HCT116 (cell line): ENCODE measurements at regions not wholly inside any gene's neighbourhood (a gene's known extent, or its start where the extent isn't known, plus 50 kb on each side); places are given as distances from the start of the nearest gene placed in this dataset.
"Not testable (repeated sequence)": the region's sequence is repeated elsewhere in the genome, so short reads cannot be mapped to it uniquely, and the experiment has no call there.

Source experiments
- ATAC-seq: fragments of 200-7000 bp; cut with Tn5 transposase; 2 replicates; pipeline ENCODE4 v1.9.1; 2020; ENCODE audit warnings: mild to moderate bottlenecking, moderate library complexity
- BruUV-seq: library from RNA; stranded (reverse); fragments of 400-500 nt; replicated peaks from 2 replicates; lab custom pipeline; 2021; lab: Mats Ljungman, UMichigan
- CTCF ChIA-PET: fragments of 300-600 bp; sonication (Branson Sonifier 250); formaldehyde crosslinking; loops from one replicate; lab custom pipeline; 2021; ENCODE audit warnings: antibody characterized with exemption; lab: Charles Lee
- POLR2A ChIA-PET: fragments of 300-600, 350-600 bp; sonication (Branson Sonifier 250); formaldehyde crosslinking; loops from one replicate; lab custom pipeline; 2021; ENCODE audit warnings: antibody characterized with exemption; lab: Charles Lee
- RAD21 ChIA-PET, 2 experiments: fragments of 300-600 bp; sonication (Branson Sonifier 250); formaldehyde crosslinking; loops; one replicate each; lab custom pipeline; 2023; ENCODE audit warnings: low total read pairs in 2 of 2; ENCODE audit not compliant: uncharacterized antibody in 2 of 2, unreplicated experiment in 2 of 2, low non-redundant PET in 1 of 2; lab: Charles Lee
- DNase-seq: peaks from one replicate; pipeline ENCODE4 v3.0.0-alpha.2; 2010; ENCODE audit warnings: low read depth, low spot score
- H2AFZ ChIP-seq: fragments of 200-600 bp; shearing (Covaris generic), sonication (generic); 2 replicates; pipeline ENCODE4 v1.6.1; 2017; ENCODE audit warnings: low read depth, mixed run types, mixed read lengths, antibody characterized with exemption, low read length; ENCODE audit not compliant: poor library complexity, severe bottlenecking
- H3K27ac ChIP-seq: 2 replicates; pipeline ENCODE4 v1.5.1; 2012; ENCODE audit warnings: low read depth, low read length
- H3K27me3 ChIP-seq: fragments of 200-600 bp; sonication (generic); 2 replicates; pipeline ENCODE4 v1.6.1; 2016; ENCODE audit warnings: mixed run types, low read length, mixed read lengths; ENCODE audit not compliant: insufficient read depth
- H3K36me3 ChIP-seq, 2 experiments: fragments of 200-500 bp in 1 of 2; fragments of 200-600 bp in 1 of 2; sonication (Bioruptor generic) in 1 of 2; sonication (generic) in 1 of 2; 2 replicates each; pipeline versions ENCODE4 v1.5.1 to v1.6.1; 2014 to 2016; ENCODE audit warnings: low read length in 2 of 2, inconsistent platforms in 1 of 2, mixed read lengths in 1 of 2, mixed run types in 1 of 2; ENCODE audit not compliant: insufficient read depth in 2 of 2, control insufficient read depth in 1 of 2
- H3K4me1 ChIP-seq, 2 experiments: fragments of 200-600 bp in 1 of 2; sonication (generic) in 1 of 2; 2 replicates each; pipeline versions ENCODE4 v1.5.1 to v1.6.1; 2012 to 2017; ENCODE audit warnings: low read length in 2 of 2, inconsistent platforms in 1 of 2, mild to moderate bottlenecking in 1 of 2, mixed read lengths in 1 of 2, mixed run types in 1 of 2, moderate library complexity in 1 of 2; ENCODE audit not compliant: insufficient read depth in 2 of 2, control insufficient read depth in 1 of 2
- H3K4me2 ChIP-seq: fragments of 200-600 bp; sonication (generic); 2 replicates; pipeline ENCODE4 v1.6.1; 2017; ENCODE audit warnings: mixed run types, low read length, mixed read lengths
- H3K4me3 ChIP-seq, 2 experiments: fragments of 200-600 bp in 1 of 2; sonication (generic) in 1 of 2; replicated peaks in 1 of 2; 2 replicates each; pipeline ENCODE4 v1.5.1; 2011 to 2016; ENCODE audit warnings: low read length in 2 of 2, control low read depth in 1 of 2, low read depth in 1 of 2, mild to moderate bottlenecking in 1 of 2, mixed read lengths in 1 of 2, mixed run types in 1 of 2
- H3K79me2 ChIP-seq: fragments of 200-600 bp; sonication (generic); 2 replicates; pipeline ENCODE4 v1.6.1; 2017; ENCODE audit warnings: mild to moderate bottlenecking, mixed run types, low read length, moderate library complexity, mixed read lengths; ENCODE audit not compliant: insufficient read depth
- H3K9ac ChIP-seq: fragments of 200-600 bp; sonication (generic); 2 replicates; pipeline ENCODE4 v1.6.1; 2016; ENCODE audit warnings: low read length, mixed read lengths
- H3K9me2 ChIP-seq: fragments of 200-600 bp; sonication (generic), shearing (Covaris generic); 2 replicates; pipeline ENCODE4 v1.6.1; 2017; ENCODE audit warnings: mixed run types, mild to moderate bottlenecking, moderate library complexity; ENCODE audit not compliant: insufficient read depth
- H3K9me3 ChIP-seq, 2 experiments: fragments of 200-500 bp in 1 of 2; fragments of 200-600 bp in 1 of 2; sonication (Bioruptor generic) in 1 of 2; sonication (generic) in 1 of 2; 2 replicates each; pipeline ENCODE4 v1.6.1; 2014 to 2017; ENCODE audit warnings: low read length in 2 of 2, mixed read lengths in 2 of 2, inconsistent platforms in 1 of 2, low read depth in 1 of 2, mild to moderate bottlenecking in 1 of 2, mixed run types in 1 of 2, moderate library complexity in 1 of 2; ENCODE audit not compliant: control insufficient read depth in 1 of 2, insufficient read depth in 1 of 2
- H4K20me1 ChIP-seq: fragments of 200-600 bp; sonication (generic), shearing (Covaris generic); 2 replicates; pipeline ENCODE4 v1.6.1; 2017; ENCODE audit warnings: mixed run types, mild to moderate bottlenecking, moderate library complexity; ENCODE audit not compliant: insufficient read depth
- EGR1 ChIP-seq: IDR thresholded peaks from 2 replicates; pipeline ENCODE4 v1.6.1; 2012; ENCODE audit warnings: low read depth
- FOSL1 ChIP-seq: IDR thresholded peaks from 2 replicates; pipeline ENCODE4 v1.6.1; 2012; ENCODE audit warnings: low read depth
- RAD21 ChIP-seq: IDR thresholded peaks from 2 replicates; pipeline ENCODE4 v1.6.1; 2012; ENCODE audit warnings: low read depth, mild to moderate bottlenecking
- SIN3A ChIP-seq: IDR thresholded peaks from 2 replicates; pipeline ENCODE4 v1.6.1; 2012; ENCODE audit warnings: low read depth
- YY1 ChIP-seq: IDR thresholded peaks from 2 replicates; pipeline ENCODE4 v1.6.1; 2011; ENCODE audit warnings: low read length, low read depth, moderate library complexity, mild to moderate bottlenecking; ENCODE audit not compliant: insufficient replicate concordance; ENCODE audit errors: extremely low read depth
- ZBTB33 ChIP-seq: IDR thresholded peaks from 2 replicates; pipeline ENCODE4 v1.6.1; 2011; ENCODE audit warnings: mild to moderate bottlenecking, low read length, moderate library complexity; ENCODE audit not compliant: insufficient replicate concordance; ENCODE audit errors: extremely low read depth
- intact Hi-C: fragments of 100-400 bp; cut with micrococcal nuclease; formaldehyde crosslinking; loops from 2 replicates; pipeline ENCODE4 v1.10.0; 2022
- TF ChIP-seq, protein P1 (sequence below): IDR thresholded peaks from 2 replicates; pipeline ENCODE4 v1.6.1; 2012

GRCh38 chr2:35184471-35184870 lies 1171.1 kb upstream of the CRIM1 start:
- DNase-seq (no peak), ATAC-seq (no peak)
- Histone ChIP-seq H3K4me1 (no peaks in the 10 kb centered on the region), H3K27ac (no peak overlapping the region), H2AFZ (no peak overlapping the region), H3K4me3 (no peak overlapping the region), H3K9me3 (peaks cover 4 to 10% of the 10 kb centered on the region in 2 experiments; a peak in 3 of 4 replicates), H3K36me3 (no peaks in the 10 kb centered on the region), H3K27me3 (no peaks in the 10 kb centered on the region), H4K20me1 (no peaks in the 10 kb centered on the region), H3K4me2 (no peak overlapping the region), H3K79me2 (no peaks in the 10 kb centered on the region), H3K9ac (no peak overlapping the region), H3K9me2 (no peaks in the 10 kb centered on the region)
- ChIA-PET POLR2A (no interaction called here), CTCF (no interaction called here), RAD21 (no interaction called here)
- intact Hi-C loops: no loop called here
- BruUV-seq: no TSS peak
- TF ChIP-seq ZBTB33 (no peak), EGR1 (no peak), RAD21 (no peak), SIN3A (no peak), FOSL1 (no peak), YY1 (no peak)
- TF ChIP-seq, protein P1, sequence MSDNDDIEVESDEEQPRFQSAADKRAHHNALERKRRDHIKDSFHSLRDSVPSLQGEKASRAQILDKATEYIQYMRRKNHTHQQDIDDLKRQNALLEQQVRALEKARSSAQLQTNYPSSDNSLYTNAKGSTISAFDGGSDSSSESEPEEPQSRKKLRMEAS: no peak

GRCh38 chr2:35176726-35177125 lies 1178.9 kb upstream of the CRIM1 start:
- DNase-seq, H2AFZ ChIP-seq, BruUV-seq, H3K27me3 ChIP-seq, H3K9me3 ChIP-seq, H3K4me3 ChIP-seq, RAD21 ChIA-PET, CTCF ChIA-PET, H3K79me2 ChIP-seq, H3K9me2 ChIP-seq, POLR2A ChIA-PET, H3K9ac ChIP-seq, H3K4me1 ChIP-seq, H3K36me3 ChIP-seq, intact Hi-C loops, H3K4me2 ChIP-seq, H4K20me1 ChIP-seq, H3K27ac ChIP-seq, ATAC-seq: not testable (repeated sequence)
